Adipocyte (in vitro differentiated cells): ENCODE measurements at regions not wholly inside any gene's neighbourhood (a gene's known extent, or its start where the extent isn't known, plus 50 kb on each side); places are given as distances from the start of the nearest gene placed in this dataset.
"Not testable (repeated sequence)": the region's sequence is repeated elsewhere in the genome, so short reads cannot be mapped to it uniquely, and the experiment has no call there.

ENCODE experiments used
- DNase-seq: peaks from one replicate; pipeline ENCODE4 v3.0.0-alpha.2; 2015; ENCODE audit warnings: low read depth
- H3K27me3 ChIP-seq: replicated peaks from 2 replicates; pipeline ENCODE4 v1.7.0; 2013; ENCODE audit warnings: mild to moderate bottlenecking, low read length, moderate library complexity; ENCODE audit not compliant: control insufficient read depth, insufficient read depth
- H3K36me3 ChIP-seq: 2 replicates; pipeline ENCODE4 v1.7.0; 2013; ENCODE audit warnings: low read length, mild to moderate bottlenecking, moderate library complexity; ENCODE audit not compliant: control insufficient read depth, insufficient read depth, severe bottlenecking
- H3K4me1 ChIP-seq: 2 replicates; pipeline ENCODE4 v1.7.0; 2013; ENCODE audit warnings: mild to moderate bottlenecking, low read length, moderate library complexity; ENCODE audit not compliant: control insufficient read depth, insufficient read depth
- H3K4me3 ChIP-seq: 2 replicates; pipeline ENCODE4 v1.7.0; 2013; ENCODE audit warnings: mild to moderate bottlenecking, low read length, moderate library complexity
- H3K9ac ChIP-seq: 2 replicates; pipeline ENCODE4 v1.7.0; 2013; ENCODE audit warnings: mild to moderate bottlenecking, low read length, moderate library complexity
- H3K9me3 ChIP-seq: 2 replicates; pipeline ENCODE4 v1.7.0; 2013; ENCODE audit warnings: mild to moderate bottlenecking, low read length, moderate library complexity; ENCODE audit not compliant: control insufficient read depth

DNA sequence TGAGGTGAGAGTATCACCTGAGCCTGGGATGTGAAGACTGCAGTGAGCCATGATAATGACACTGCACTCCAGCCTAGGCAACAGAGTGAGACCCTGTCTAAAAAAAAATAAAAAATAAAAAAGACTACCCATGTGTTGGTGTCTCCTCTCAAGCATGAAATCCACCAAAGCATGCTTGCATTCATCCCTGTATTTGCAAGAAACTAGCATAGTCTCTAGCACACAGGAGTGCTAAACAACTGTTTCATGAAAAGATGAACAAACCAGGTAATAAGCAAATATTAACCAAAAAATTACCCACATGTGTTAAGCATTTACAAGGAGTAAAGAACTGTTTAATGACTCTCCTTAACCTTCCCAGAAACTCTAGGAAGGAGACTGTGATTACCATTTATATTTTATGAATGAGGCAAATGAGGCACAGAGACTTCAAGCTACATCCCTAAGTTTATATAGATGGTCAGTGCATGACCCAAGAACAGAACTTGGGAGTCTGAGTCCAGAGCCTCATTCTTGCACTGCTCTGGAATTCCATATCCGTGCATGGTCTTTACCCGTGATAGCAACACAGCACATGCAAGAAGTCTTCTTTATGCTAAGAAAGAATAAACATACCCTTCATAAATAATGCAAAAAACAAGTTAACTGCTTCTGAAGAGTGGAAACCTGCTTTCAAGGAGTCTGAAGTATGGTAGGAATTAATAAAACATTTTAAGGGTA, 186.1 kb upstream of the STS start:
- DNase-seq: no peak
- H3K36me3 ChIP-seq: no peaks in the 10 kb centered on the region
- no peak overlapping the region for H3K4me3 ChIP-seq
- no peak overlapping the region for H3K9ac ChIP-seq
- H3K9me3 ChIP-seq: no peaks in the 10 kb centered on the region
- no peaks in the 10 kb centered on the region for H3K27me3 ChIP-seq
- no peaks in the 10 kb centered on the region for H3K4me1 ChIP-seq

DNA sequence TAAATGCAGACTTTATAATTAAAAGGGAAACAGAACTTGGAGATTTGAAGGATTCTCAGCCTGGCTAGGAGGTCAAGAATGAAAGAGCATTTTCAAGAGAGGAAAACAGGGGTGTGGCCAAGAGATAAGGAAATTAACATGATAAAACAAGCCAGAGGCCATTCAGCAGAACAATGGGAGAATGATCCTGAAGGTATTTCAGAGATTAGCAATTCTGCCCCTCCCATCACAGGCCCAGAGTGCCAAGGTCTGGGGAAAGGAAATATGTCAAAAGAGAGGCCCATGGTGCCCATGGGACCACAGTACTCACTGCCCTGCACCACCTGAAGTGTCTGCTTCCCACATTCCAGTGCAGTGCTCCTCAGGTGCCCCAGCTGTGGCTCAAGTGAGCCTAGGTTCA, 188.5 kb upstream of the STS start:
- DNase-seq: no peak
- no peak overlapping the region for H3K9ac ChIP-seq
- H3K36me3 ChIP-seq: no peaks in the 10 kb centered on the region
- no peaks in the 10 kb centered on the region for H3K4me1 ChIP-seq
- no peaks in the 10 kb centered on the region for H3K9me3 ChIP-seq
- H3K4me3 ChIP-seq: no peak overlapping the region
- no peaks in the 10 kb centered on the region for H3K27me3 ChIP-seq

DNA sequence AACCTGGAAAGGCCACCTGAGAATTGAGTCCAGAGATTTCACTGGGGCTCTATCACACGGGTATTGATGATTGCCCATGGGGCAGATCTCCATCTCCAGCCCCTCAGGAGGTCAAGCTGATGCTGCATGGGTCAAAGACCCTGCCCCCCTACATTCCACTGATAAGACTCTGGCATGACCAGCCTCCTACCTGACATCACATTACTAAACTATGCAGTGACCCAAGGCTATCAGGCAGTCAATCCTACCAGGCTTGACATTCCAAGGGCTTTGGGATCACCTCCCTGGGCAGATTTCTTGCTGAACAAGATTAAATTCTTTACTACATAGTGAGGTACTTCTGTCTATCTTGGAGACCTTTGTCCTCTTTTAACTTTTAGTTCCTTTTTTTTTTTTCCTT, 192.7 kb upstream of the STS start:
- H3K36me3 ChIP-seq: no peaks in the 10 kb centered on the region
- H3K27me3 ChIP-seq: no peaks in the 10 kb centered on the region
- H3K4me1 ChIP-seq: no peaks in the 10 kb centered on the region
- H3K9me3 ChIP-seq: no peaks in the 10 kb centered on the region
- DNase-seq: no peak
- H3K9ac ChIP-seq: no peak overlapping the region
- H3K4me3 ChIP-seq: no peak overlapping the region

DNA sequence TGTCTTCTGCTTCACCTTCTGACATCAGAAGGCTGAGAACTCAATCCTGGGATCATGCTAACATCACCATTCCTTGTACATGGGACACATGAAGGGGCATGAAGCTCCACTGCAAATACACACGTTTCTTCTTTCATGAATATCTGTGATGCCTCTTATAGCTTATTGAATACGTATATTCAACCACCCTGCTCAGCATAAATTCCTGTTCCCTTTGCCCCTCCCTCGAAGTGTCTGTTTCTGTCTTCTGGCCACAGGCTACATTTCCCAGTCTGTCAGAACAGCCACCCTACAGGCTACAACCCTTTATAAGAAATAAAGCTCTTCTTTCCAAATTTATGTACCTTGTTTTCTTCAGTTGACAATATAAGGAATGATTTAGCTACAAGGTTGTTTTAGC, 201.3 kb upstream of the STS start:
- Histone ChIP-seq H3K9me3 (peaks cover 14% of the 10 kb centered on the region), H3K9ac (no peak overlapping the region)

DNA sequence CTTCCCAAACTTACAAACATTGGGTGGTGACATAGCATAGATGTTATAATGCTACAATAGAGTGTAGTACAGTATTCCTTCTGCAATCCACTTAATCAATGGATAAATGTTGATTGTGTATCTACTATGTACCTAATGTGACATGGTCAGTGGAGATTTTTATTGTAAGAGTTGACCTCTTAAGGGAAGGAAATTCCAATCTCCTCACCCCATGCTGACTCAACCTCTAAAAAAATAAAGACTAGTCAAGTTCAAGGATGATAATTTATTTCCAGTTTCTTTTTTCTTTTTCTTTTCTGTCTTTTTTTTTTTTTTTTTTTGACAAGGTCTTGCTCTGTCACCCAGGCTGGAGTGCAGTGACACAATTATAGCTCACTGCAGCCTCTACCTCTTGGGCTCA, 206.5 kb upstream of the STS start:
- H3K4me1 ChIP-seq: no peaks in the 10 kb centered on the region
- no peak overlapping the region for H3K4me3 ChIP-seq
- H3K36me3 ChIP-seq: no peaks in the 10 kb centered on the region
- no peaks in the 10 kb centered on the region for H3K27me3 ChIP-seq
- H3K9ac ChIP-seq: no peak overlapping the region
- peaks cover 5% of the 10 kb centered on the region for H3K9me3 ChIP-seq
- DNase-seq: no peak

More for the DNA sequence above, 201.3 kb upstream of the STS start:
- Histone ChIP-seq H3K4me3 (no peak overlapping the region), H3K36me3 (no peaks in the 10 kb centered on the region), H3K27me3 (no peaks in the 10 kb centered on the region), H3K4me1 (no peaks in the 10 kb centered on the region)
- no peak for DNase-seq

DNA sequence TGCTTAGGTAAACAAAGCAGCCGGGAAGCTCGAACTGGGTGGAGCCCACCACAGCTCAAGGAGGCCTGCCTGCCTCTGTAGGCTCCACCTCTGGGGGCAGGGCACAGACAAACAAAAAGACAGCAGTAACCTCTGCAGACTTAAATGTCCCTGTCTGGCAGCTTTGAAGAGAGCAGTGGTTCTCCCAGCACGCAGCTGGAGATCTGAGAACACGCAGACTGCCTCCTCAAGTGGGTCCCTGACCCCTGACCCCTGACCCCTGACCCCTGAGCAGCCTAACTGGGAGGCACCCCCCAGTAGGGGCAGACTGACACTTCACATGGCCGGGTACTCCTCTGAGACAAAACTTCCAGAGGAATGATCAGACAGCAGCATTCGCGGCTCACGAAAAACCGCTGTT, 214.6 kb upstream of the STS start:
- not testable (repeated sequence) for H3K9me3 ChIP-seq, H3K9ac ChIP-seq, H3K27me3 ChIP-seq, H3K36me3 ChIP-seq, H3K4me1 ChIP-seq, H3K4me3 ChIP-seq, DNase-seq

- Histone ChIP-seq H3K9ac (no peak overlapping the region), H3K4me3 (no peak overlapping the region), H3K27me3 (no peaks in the 10 kb centered on the region), H3K36me3 (no peaks in the 10 kb centered on the region), H3K9me3 (peaks cover 4% of the 10 kb centered on the region), H3K4me1 (no peaks in the 10 kb centered on the region)
- no peak for DNase-seq
These were observed 217.1 kb upstream of the STS start for GRCh38 chrX:6930307-6930849.

DNA sequence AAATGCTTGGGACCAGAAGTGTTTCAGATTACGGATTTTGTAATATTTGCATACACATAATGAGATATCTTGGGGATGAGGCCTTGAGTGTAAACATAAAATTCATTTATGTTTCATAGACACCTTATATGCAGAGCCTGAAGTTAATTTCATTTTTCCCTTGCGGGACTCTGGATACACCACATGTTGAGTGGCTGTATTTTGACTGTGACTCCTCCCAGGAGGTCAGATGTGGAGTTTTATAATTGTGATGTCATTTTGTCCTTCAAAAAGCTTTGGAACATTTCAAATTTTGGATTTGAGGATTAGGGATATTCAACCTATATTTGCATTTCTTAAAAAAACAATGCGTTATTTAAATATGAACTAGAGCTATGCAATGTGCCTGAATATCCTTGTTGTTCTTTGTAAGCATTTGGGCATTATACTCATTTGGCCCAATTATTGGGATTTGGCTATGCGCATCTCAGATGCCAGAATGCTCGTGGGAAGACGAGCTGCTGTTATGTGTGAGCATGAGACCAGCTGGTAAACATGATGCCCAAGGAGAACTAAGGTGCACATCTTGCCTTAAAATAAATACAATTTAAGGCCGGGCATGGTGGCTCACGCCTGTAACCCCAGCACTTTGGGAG, 223.0 kb upstream of the STS start:
- no peak for DNase-seq
- Histone ChIP-seq H3K27me3 (no peaks in the 10 kb centered on the region), H3K4me3 (no peak overlapping the region), H3K9me3 (peaks cover 4% of the 10 kb centered on the region), H3K36me3 (no peaks in the 10 kb centered on the region), H3K4me1 (no peaks in the 10 kb centered on the region), H3K9ac (no peak overlapping the region)

- no peaks in the 10 kb centered on the region for H3K36me3 ChIP-seq
- H3K27me3 ChIP-seq: no peaks in the 10 kb centered on the region
- H3K9me3 ChIP-seq: no peaks in the 10 kb centered on the region
- H3K4me1 ChIP-seq: no peaks in the 10 kb centered on the region
- no peak overlapping the region for H3K4me3 ChIP-seq
- no peak overlapping the region for H3K9ac ChIP-seq
- no peak for DNase-seq
These were observed 229.8 kb upstream of the STS start for GRCh38 chrX:6917666-6918065.

DNA sequence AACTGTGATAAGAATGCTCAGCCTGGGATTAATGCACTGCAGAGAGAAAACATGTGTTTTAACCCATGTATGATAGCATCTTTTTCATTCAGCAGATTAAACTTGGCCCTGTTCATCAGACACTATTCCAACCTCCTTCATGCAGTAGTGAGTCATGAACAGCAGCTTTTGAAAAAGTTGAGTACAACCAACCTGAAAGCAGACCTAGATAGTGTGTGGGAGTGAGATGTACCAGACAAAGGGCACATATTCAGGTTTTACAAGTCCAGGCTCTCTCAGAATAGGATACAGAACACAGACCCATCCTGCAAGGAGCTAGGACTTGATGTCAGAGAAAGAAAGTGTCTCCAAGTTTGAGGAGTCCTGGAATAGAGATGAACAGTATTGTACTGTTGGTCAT, 237.3 kb upstream of the STS start:
- no peak overlapping the region for H3K4me3 ChIP-seq
- DNase-seq: no peak

DNA sequence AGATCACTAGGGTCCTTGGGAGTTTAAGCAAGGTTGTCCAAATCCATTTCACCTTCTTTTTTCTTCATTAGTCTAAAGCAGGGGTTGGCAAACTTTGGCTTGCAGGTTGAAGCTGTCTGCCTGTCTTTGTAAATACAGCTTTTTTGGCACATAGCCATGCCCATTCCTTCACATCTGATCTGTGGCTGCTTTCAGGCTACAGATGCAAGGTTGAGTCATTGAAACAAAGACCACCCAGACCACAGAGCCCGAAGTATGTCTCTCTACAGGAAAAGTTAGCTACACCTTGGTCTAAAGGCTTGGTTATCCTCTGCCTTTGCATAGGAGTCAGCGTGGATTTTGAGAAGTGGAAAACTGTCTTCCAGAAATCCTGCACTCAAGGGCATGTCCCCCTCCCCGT, 238.1 kb upstream of the STS start:
- no peaks in the 10 kb centered on the region for H3K9me3 ChIP-seq
- no peaks in the 10 kb centered on the region for H3K27me3 ChIP-seq
- no peak overlapping the region for H3K4me3 ChIP-seq
- no peak for DNase-seq
- no peaks in the 10 kb centered on the region for H3K4me1 ChIP-seq
- no peaks in the 10 kb centered on the region for H3K36me3 ChIP-seq
- H3K9ac ChIP-seq: no peak overlapping the region

More for the DNA sequence above, 237.3 kb upstream of the STS start:
- no peaks in the 10 kb centered on the region for H3K9me3 ChIP-seq
- no peaks in the 10 kb centered on the region for H3K36me3 ChIP-seq
- no peaks in the 10 kb centered on the region for H3K27me3 ChIP-seq
- H3K9ac ChIP-seq: no peak overlapping the region
- H3K4me1 ChIP-seq: no peaks in the 10 kb centered on the region
